ENCODE measurements at regions not wholly inside any gene's neighbourhood (a gene's known extent, or its start where the extent isn't known, plus 50 kb on each side); places are given as distances from the start of the nearest gene placed in this dataset.

DNA sequence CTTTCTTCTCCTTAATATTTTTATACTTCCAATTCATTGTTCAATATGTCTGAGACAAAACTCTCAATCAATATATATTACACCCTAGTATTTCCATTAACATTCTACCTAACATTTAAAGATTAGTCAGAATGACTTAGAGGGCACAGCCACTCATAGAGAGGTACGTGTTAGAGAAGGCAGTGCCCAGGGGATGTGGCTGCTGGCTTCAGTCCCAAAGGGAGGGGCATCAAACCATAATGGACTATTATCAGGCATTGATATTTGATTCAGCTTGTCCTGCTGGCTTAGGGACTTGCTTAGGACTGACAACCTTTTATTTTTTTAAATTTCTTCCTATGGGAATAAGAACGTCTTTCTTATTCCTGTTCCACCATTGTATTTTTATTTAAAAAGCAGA, 1392.0 kb upstream of the ATXN8OS start:
- TF ChIP-seq, protein P1, sequence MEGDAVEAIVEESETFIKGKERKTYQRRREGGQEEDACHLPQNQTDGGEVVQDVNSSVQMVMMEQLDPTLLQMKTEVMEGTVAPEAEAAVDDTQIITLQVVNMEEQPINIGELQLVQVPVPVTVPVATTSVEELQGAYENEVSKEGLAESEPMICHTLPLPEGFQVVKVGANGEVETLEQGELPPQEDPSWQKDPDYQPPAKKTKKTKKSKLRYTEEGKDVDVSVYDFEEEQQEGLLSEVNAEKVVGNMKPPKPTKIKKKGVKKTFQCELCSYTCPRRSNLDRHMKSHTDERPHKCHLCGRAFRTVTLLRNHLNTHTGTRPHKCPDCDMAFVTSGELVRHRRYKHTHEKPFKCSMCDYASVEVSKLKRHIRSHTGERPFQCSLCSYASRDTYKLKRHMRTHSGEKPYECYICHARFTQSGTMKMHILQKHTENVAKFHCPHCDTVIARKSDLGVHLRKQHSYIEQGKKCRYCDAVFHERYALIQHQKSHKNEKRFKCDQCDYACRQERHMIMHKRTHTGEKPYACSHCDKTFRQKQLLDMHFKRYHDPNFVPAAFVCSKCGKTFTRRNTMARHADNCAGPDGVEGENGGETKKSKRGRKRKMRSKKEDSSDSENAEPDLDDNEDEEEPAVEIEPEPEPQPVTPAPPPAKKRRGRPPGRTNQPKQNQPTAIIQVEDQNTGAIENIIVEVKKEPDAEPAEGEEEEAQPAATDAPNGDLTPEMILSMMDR (conservative IDR thresholded peaks at IDR 0.05; ENCODE audit: low read depth, low read length), result no peak
- TF ChIP-seq EZH2 (IDR thresholded peaks at IDR 0.05; ENCODE audit: borderline replicate concordance, low read depth, low read length, poor library complexity, severe bottlenecking), result no peak

Measured in A673 (cell line).